GM23248 (cell line): ENCODE measurements at regions not wholly inside any gene's neighbourhood (a gene's known extent, or its start where the extent isn't known, plus 50 kb on each side); places are given as distances from the start of the nearest gene placed in this dataset.

Experiments
- DNase-seq: peaks from one replicate; pipeline ENCODE4 v3.0.0-alpha.2; 2015
- H2AFZ ChIP-seq: fragments of 200-600 bp; sonication (generic); 2 replicates; pipeline ENCODE4 v1.6.1; 2016; ENCODE audit warnings: antibody characterized with exemption
- H3F3A ChIP-seq: fragments of 200-600 bp; sonication (generic); 2 replicates; pipeline ENCODE4 v1.6.1; 2016; ENCODE audit warnings: mild to moderate bottlenecking, antibody characterized with exemption, mixed run types; ENCODE audit not compliant: insufficient read depth
- H3K27ac ChIP-seq: fragments of 200-600 bp; sonication (generic); 2 replicates; pipeline ENCODE4 v1.5.1; 2016; ENCODE audit warnings: mild to moderate bottlenecking
- H3K27me3 ChIP-seq: fragments of 200-600 bp; sonication (generic); replicated peaks from 2 replicates; pipeline ENCODE4 v1.6.1; 2016; ENCODE audit warnings: mild to moderate bottlenecking; ENCODE audit not compliant: insufficient read depth
- H3K36me3 ChIP-seq: fragments of 200-600 bp; sonication (generic); 2 replicates; pipeline ENCODE4 v1.6.1; 2016; ENCODE audit warnings: low read depth, mild to moderate bottlenecking
- H3K4me1 ChIP-seq: fragments of 200-600 bp; sonication (generic); 2 replicates; pipeline ENCODE4 v1.6.1; 2016; ENCODE audit warnings: mild to moderate bottlenecking; ENCODE audit not compliant: insufficient read depth
- H3K4me2 ChIP-seq: fragments of 200-600 bp; sonication (generic); one replicate; pipeline ENCODE4 v1.6.1; 2016; ENCODE audit warnings: mild to moderate bottlenecking; ENCODE audit not compliant: unreplicated experiment
- H3K4me3 ChIP-seq: fragments of 200-600 bp; sonication (generic); 2 replicates; pipeline ENCODE4 v1.5.1; 2016; ENCODE audit warnings: mild to moderate bottlenecking
- H3K79me2 ChIP-seq: fragments of 200-600 bp; sonication (generic); 2 replicates; pipeline ENCODE4 v1.6.1; 2016; ENCODE audit warnings: mild to moderate bottlenecking; ENCODE audit not compliant: insufficient read depth
- H3K9ac ChIP-seq: fragments of 200-600 bp; sonication (generic); 2 replicates; pipeline ENCODE4 v1.6.1; 2016; ENCODE audit warnings: mild to moderate bottlenecking
- H3K9me2 ChIP-seq: fragments of 200-600 bp; sonication (generic); 2 replicates; pipeline ENCODE4 v1.6.1; 2016; ENCODE audit warnings: mixed run types, mild to moderate bottlenecking, moderate library complexity; ENCODE audit not compliant: insufficient read depth
- H3K9me3 ChIP-seq: fragments of 200-600 bp; sonication (generic); one replicate; pipeline ENCODE4 v1.6.1; 2017; ENCODE audit warnings: low read depth
- H4K20me1 ChIP-seq: fragments of 200-600 bp; sonication (generic); 2 replicates; pipeline ENCODE4 v1.6.0; 2016; ENCODE audit not compliant: insufficient read depth
- EZH2 ChIP-seq: fragments of 200-600 bp; sonication (generic); IDR thresholded peaks from 2 replicates; pipeline ENCODE4 v1.6.1; 2018; ENCODE audit warnings: antibody characterized with exemption, mild to moderate bottlenecking; ENCODE audit not compliant: insufficient read depth, poor library complexity, severe bottlenecking
- EZH2phosphoT487 ChIP-seq: fragments of 200-600 bp; sonication (generic); IDR thresholded peaks from 2 replicates; pipeline ENCODE4 v1.6.1; 2018; ENCODE audit warnings: antibody characterized with exemption, moderate library complexity, mild to moderate bottlenecking, low read depth; ENCODE audit not compliant: insufficient read depth
- WGBS, 2 experiments: methylation state at CpG; one replicate each; pipeline ENCODE4 v1.1.6; 2015 to 2017; ENCODE audit warnings: low lambda C conversion rate in 2 of 2, low coverage in 1 of 2; ENCODE audit errors: missing lambda C conversion rate in 2 of 2; 5-methylcytosine and 5-hydroxymethylcytosine counted together
- in situ Hi-C: fragments of 300-500 bp; cut with MboI; formaldehyde crosslinking; loops from 2 replicates; pipeline ENCODE4 v1.15.0; 2020

DNA sequence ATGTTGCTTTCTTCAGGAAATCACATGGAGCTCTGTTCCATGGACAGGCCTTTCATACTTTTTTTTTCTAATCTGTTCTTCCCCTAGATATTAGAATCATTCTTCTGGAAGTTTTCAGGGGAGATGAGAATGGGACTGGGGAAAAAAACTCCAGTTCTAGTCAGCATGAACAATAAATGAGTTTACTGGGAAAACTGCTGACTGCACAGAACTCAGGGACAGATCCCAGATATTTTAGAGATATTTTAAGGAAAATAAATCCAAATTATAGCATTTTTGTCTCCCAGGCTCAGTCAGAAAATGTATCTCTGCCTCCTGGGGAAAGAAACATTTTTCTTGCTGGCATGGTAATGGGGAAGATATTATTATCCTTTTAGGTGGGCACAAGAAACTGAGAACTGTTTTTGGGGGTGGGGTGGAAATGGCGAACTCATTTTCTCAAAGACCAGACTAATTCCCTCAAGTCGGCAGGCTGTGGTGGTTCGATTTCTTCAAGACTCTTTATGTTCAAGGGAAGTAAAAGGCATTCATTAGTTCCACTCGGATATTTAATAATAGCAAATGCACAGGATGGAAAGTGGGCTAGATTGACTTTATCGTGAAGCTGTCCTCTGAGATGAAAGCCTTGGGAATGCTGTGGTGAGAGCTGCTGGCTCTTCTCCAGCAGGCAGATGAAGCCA lies 157.5 kb downstream of the ADRA2A start:
- Histone ChIP-seq H2AFZ (no peak overlapping the region), H3K4me2 (no peak overlapping the region), H3K36me3 (no peaks in the 10 kb centered on the region), H3K27me3 (no peaks in the 10 kb centered on the region), H3K9me3 (no peaks in the 10 kb centered on the region), H3K79me2 (no peaks in the 10 kb centered on the region), H3K4me3 (no peak overlapping the region), H3F3A (no peaks in the 10 kb centered on the region), H4K20me1 (no peaks in the 10 kb centered on the region), H3K4me1 (no peaks in the 10 kb centered on the region), H3K9me2 (no peaks in the 10 kb centered on the region), H3K9ac (no peak overlapping the region), H3K27ac (no peak overlapping the region)
- WGBS, 2 experiments = 31 to 32% methylated on average over 5 of the region's 5 CpGs
- in situ Hi-C loops = no loop called here
- no peak for TF ChIP-seq EZH2
- TF ChIP-seq EZH2phosphoT487 = no peak
- no peak for DNase-seq

DNA sequence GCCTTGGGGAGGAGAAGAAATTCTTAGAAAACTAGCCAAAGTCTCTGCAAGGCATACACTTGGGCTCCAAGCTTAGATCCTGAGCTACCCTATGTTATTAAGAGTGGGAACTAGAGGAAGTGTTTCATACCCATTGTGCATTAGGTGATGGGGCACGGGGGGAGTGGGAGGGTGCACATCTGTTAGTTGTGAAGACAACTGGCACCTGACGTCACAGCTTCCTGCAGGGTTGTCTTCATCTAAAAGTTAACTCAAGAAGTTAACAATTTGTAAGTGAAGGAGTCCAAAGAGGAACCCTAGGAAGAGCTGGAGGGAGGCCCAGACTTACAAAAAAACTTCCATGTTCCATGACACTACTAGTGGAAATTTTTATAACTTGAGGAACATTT lies 158.1 kb downstream of the ADRA2A start:
- Histone ChIP-seq H2AFZ (no peak overlapping the region), H3K9me2 (no peaks in the 10 kb centered on the region), H3F3A (no peaks in the 10 kb centered on the region), H3K27me3 (no peaks in the 10 kb centered on the region), H3K4me2 (no peak overlapping the region), H3K4me1 (no peaks in the 10 kb centered on the region), H4K20me1 (no peaks in the 10 kb centered on the region), H3K9me3 (no peaks in the 10 kb centered on the region), H3K4me3 (no peak overlapping the region), H3K79me2 (no peaks in the 10 kb centered on the region), H3K36me3 (no peaks in the 10 kb centered on the region), H3K27ac (no peak overlapping the region), H3K9ac (no peak overlapping the region)
- WGBS, 2 experiments = 11 to 19% methylated on average over 2 of the region's 2 CpGs
- DNase-seq = no peak
- TF ChIP-seq EZH2phosphoT487 (no peak), EZH2 (no peak)
- in situ Hi-C loops = no loop called here

DNA sequence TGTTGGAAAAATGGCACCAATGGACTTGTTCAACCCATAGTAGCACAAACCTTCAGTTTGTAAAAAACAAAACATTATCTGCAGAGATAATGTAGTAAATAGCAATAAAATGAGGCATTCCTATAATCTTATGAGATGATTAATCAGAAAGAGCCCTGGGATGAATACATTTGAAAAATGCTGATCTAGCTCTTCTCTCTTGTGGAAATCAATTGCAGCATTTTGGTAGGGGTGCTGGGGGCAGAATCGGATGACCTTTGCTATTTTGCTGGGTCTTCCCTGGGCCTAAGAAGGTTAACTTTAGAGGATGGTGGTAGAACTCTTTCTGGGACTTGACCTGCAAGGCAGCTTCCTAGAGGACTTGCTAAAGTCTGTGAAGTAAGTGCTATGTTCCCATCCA lies 163.5 kb downstream of the ADRA2A start:
- H3K4me3 ChIP-seq = no peak overlapping the region
- DNase-seq = no peak
- 61 to 79% methylated on average over 1 of the region's 1 CpG for WGBS, 2 experiments
- H3K4me2 ChIP-seq = no peak overlapping the region
- H3K79me2 ChIP-seq = no peaks in the 10 kb centered on the region
- H3K4me1 ChIP-seq = no peaks in the 10 kb centered on the region
- TF ChIP-seq EZH2 (no peak), EZH2phosphoT487 (no peak)
- H3K27me3 ChIP-seq = no peaks in the 10 kb centered on the region
- in situ Hi-C loops = no loop called here
- no peak overlapping the region for H3K9ac ChIP-seq
- H3K27ac ChIP-seq = no peak overlapping the region
- H3K36me3 ChIP-seq = no peaks in the 10 kb centered on the region
- no peaks in the 10 kb centered on the region for H3F3A ChIP-seq
- H2AFZ ChIP-seq = no peak overlapping the region
- no peaks in the 10 kb centered on the region for H4K20me1 ChIP-seq
- no peaks in the 10 kb centered on the region for H3K9me2 ChIP-seq
- H3K9me3 ChIP-seq = no peaks in the 10 kb centered on the region

DNA sequence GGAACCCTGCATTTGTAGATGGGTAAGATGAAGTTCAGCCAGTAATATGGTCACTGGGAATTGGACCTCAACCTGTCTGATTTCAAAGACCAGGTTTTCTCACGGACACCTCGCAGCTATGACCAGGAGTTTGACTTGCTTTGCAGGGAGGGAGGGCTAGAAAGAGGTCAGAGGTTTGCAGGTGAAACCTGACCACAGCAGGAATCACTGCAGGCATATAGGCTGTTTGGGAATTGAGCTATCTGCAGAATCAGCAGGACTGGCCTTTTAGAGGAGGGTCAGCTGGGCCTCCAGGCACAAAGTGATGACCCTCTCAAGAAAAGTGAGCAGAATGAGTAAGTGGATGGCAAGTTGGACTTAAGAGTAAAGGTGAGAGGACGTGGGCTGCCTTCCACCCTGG lies 166.3 kb downstream of the ADRA2A start:
- Histone ChIP-seq H3K4me2 (no peak overlapping the region), H3K4me1 (0 out of 2 replicates have a peak, but pooled peaks cover 2% of the 10 kb centered on the region), H2AFZ (no peak overlapping the region), H3K79me2 (no peaks in the 10 kb centered on the region), H4K20me1 (no peaks in the 10 kb centered on the region), H3F3A (no peaks in the 10 kb centered on the region), H3K9me3 (no peaks in the 10 kb centered on the region), H3K36me3 (no peaks in the 10 kb centered on the region), H3K27me3 (peaks cover 12% of the 10 kb centered on the region; the same call in 1 of the 2 replicates), H3K4me3 (no peak overlapping the region), H3K9me2 (no peaks in the 10 kb centered on the region), H3K27ac (no peak overlapping the region), H3K9ac (no peak overlapping the region)
- TF ChIP-seq EZH2phosphoT487 (no peak), EZH2 (no peak)
- in situ Hi-C loops = no loop called here
- 72 to 76% methylated on average over 3 of the region's 3 CpGs for WGBS, 2 experiments
- no peak for DNase-seq
